SU-DHL-6 (cell line): ENCODE measurements at regions not wholly inside any gene's neighbourhood (a gene's known extent, or its start where the extent isn't known, plus 50 kb on each side); places are given as distances from the start of the nearest gene placed in this dataset.

Experiments used
- H2AFZ ChIP-seq: fragments of 200-600 bp; sonication (generic); 2 replicates; pipeline ENCODE4 v1.6.1; 2014; ENCODE audit warnings: low read depth, mild to moderate bottlenecking, moderate library complexity, mixed read lengths, antibody characterized with exemption, low read length; ENCODE audit not compliant: severe bottlenecking
- H3F3A ChIP-seq: fragments of 200-600 bp; shearing (Covaris generic); 2 replicates; pipeline ENCODE4 v1.6.0; 2016; ENCODE audit warnings: antibody characterized with exemption, mild to moderate bottlenecking; ENCODE audit not compliant: insufficient read depth
- H3K27ac ChIP-seq: fragments of 200-600 bp; sonication (generic); 2 replicates; pipeline ENCODE4 v1.5.1; 2016; ENCODE audit warnings: low read depth, mild to moderate bottlenecking, low read length, moderate library complexity, mixed read lengths
- H3K27me3 ChIP-seq: fragments of 200-600 bp; sonication (generic), shearing (Covaris generic); 2 replicates; pipeline ENCODE4 v1.6.0; 2014; ENCODE audit warnings: mild to moderate bottlenecking, low read length
- H3K36me3 ChIP-seq: fragments of 200-600 bp; sonication (generic); 2 replicates; pipeline ENCODE4 v1.6.1; 2014; ENCODE audit warnings: mild to moderate bottlenecking, low read length, mixed read lengths
- H3K4me2 ChIP-seq: fragments of 300-600, 200-600 bp; shearing (Covaris generic), sonication (generic); 2 replicates; pipeline ENCODE4 v1.6.0; 2014; ENCODE audit warnings: low read length, low read depth, mild to moderate bottlenecking; ENCODE audit not compliant: poor library complexity, severe bottlenecking
- H3K4me3 ChIP-seq: fragments of 200-600 bp; sonication (generic); 2 replicates; pipeline ENCODE4 v1.5.1; 2014; ENCODE audit warnings: antibody characterized with exemption, low read length, mild to moderate bottlenecking, mixed read lengths; ENCODE audit not compliant: insufficient read depth, poor library complexity, severe bottlenecking
- H3K79me2 ChIP-seq: fragments of 200-600 bp; sonication (generic); 2 replicates; pipeline ENCODE4 v1.6.1; 2014; ENCODE audit warnings: mild to moderate bottlenecking, low read length, moderate library complexity; ENCODE audit not compliant: insufficient read depth
- H3K9ac ChIP-seq: fragments of 200-600 bp; sonication (generic); 2 replicates; pipeline ENCODE4 v1.7.0; 2014; ENCODE audit warnings: mild to moderate bottlenecking, low read length
- H3K9me2 ChIP-seq: fragments of 200-600 bp; sonication (generic); replicated peaks from 2 replicates; pipeline ENCODE4 v1.6.1; 2014; ENCODE audit warnings: low read length; ENCODE audit not compliant: insufficient read depth
- H3K9me3 ChIP-seq: fragments of 200-600 bp; sonication (generic); 2 replicates; pipeline ENCODE4 v1.6.1; 2014; ENCODE audit warnings: low read length, mixed read lengths; ENCODE audit not compliant: insufficient read depth
- H4K20me1 ChIP-seq: fragments of 200-600 bp; sonication (generic); 2 replicates; pipeline ENCODE4 v1.6.1; 2014; ENCODE audit warnings: low read depth, mild to moderate bottlenecking, antibody characterized with exemption, low read length, moderate library complexity, mixed read lengths
- EZH2phosphoT487 ChIP-seq: fragments of 200-600 bp; sonication (generic), shearing (Covaris generic); conservative IDR thresholded peaks from 2 replicates; pipeline ENCODE4 v1.6.1; 2018; ENCODE audit warnings: mild to moderate bottlenecking, antibody characterized with exemption, low read length, moderate library complexity, mixed read lengths
- TF ChIP-seq, protein P1 (sequence below): fragments of 200-600 bp; sonication (generic); IDR thresholded peaks from one replicate; pipeline ENCODE4 v1.5.1; 2017; ENCODE audit warnings: antibody characterized with exemption, mild to moderate bottlenecking, low read length, moderate library complexity; ENCODE audit not compliant: insufficient read depth, poor library complexity, severe bottlenecking

GRCh38 chr13:106140476-106140875, 395.0 kb downstream of the EFNB2 start:
- TF ChIP-seq EZH2phosphoT487: no peak
- TF ChIP-seq, protein P1, sequence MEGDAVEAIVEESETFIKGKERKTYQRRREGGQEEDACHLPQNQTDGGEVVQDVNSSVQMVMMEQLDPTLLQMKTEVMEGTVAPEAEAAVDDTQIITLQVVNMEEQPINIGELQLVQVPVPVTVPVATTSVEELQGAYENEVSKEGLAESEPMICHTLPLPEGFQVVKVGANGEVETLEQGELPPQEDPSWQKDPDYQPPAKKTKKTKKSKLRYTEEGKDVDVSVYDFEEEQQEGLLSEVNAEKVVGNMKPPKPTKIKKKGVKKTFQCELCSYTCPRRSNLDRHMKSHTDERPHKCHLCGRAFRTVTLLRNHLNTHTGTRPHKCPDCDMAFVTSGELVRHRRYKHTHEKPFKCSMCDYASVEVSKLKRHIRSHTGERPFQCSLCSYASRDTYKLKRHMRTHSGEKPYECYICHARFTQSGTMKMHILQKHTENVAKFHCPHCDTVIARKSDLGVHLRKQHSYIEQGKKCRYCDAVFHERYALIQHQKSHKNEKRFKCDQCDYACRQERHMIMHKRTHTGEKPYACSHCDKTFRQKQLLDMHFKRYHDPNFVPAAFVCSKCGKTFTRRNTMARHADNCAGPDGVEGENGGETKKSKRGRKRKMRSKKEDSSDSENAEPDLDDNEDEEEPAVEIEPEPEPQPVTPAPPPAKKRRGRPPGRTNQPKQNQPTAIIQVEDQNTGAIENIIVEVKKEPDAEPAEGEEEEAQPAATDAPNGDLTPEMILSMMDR: no peak
- no peaks in the 10 kb centered on the region for H3K79me2 ChIP-seq
- H3K4me3 ChIP-seq: no peak overlapping the region
- H3K27ac ChIP-seq: no peak overlapping the region
- H3K4me2 ChIP-seq: no peak overlapping the region
- H2AFZ ChIP-seq: no peak overlapping the region
- H3K9ac ChIP-seq: no peak overlapping the region
- no peaks in the 10 kb centered on the region for H3K9me2 ChIP-seq
- no peaks in the 10 kb centered on the region for H3K36me3 ChIP-seq
- no peaks in the 10 kb centered on the region for H3F3A ChIP-seq
- H4K20me1 ChIP-seq: no peaks in the 10 kb centered on the region
- no peaks in the 10 kb centered on the region for H3K27me3 ChIP-seq
- H3K9me3 ChIP-seq: no peaks in the 10 kb centered on the region

- Histone ChIP-seq H3K27me3 (no peaks in the 10 kb centered on the region), H3K9me3 (no peaks in the 10 kb centered on the region), H3K27ac (no peak overlapping the region), H3K36me3 (no peaks in the 10 kb centered on the region), H4K20me1 (no peaks in the 10 kb centered on the region), H3K9me2 (no peaks in the 10 kb centered on the region), H3F3A (no peaks in the 10 kb centered on the region), H2AFZ (no peak overlapping the region), H3K79me2 (no peaks in the 10 kb centered on the region), H3K4me3 (no peak overlapping the region), H3K4me2 (no peak overlapping the region), H3K9ac (no peak overlapping the region)
- no peak for TF ChIP-seq EZH2phosphoT487
- TF ChIP-seq, protein P1: no peak
These were observed 395.5 kb downstream of the EFNB2 start for GRCh38 chr13:106139942-106140341.

DNA sequence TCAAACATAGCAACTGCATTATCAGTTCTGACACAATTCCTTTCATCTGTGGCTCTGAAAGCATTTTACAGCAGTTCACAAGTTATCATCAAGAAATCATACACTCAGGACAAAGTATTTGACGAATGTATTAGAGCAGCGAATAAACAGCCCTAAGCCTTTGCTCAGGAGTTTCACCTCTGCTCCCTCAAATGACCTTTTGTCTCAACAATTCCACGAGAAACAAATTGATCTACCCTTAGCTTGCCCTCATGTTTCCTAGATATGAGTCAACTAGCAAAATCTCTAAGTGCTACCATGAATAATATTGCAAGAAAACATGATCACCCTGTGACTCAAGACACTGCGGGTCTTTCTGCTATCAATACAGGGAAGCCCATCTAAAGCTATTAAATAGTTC, 396.1 kb downstream of the EFNB2 start:
- no peaks in the 10 kb centered on the region for H3K36me3 ChIP-seq
- H3K79me2 ChIP-seq: no peaks in the 10 kb centered on the region
- no peak for TF ChIP-seq EZH2phosphoT487
- TF ChIP-seq, protein P1: no peak
- H3K9me2 ChIP-seq: no peaks in the 10 kb centered on the region
- H3K4me3 ChIP-seq: no peak overlapping the region
- H3F3A ChIP-seq: no peaks in the 10 kb centered on the region
- no peaks in the 10 kb centered on the region for H4K20me1 ChIP-seq
- H3K4me2 ChIP-seq: no peak overlapping the region
- H3K27me3 ChIP-seq: no peaks in the 10 kb centered on the region
- no peak overlapping the region for H3K9ac ChIP-seq
- no peak overlapping the region for H3K27ac ChIP-seq
- no peaks in the 10 kb centered on the region for H3K9me3 ChIP-seq
- no peak overlapping the region for H2AFZ ChIP-seq
